GM04503 (cell line): ENCODE measurements at regions not wholly inside any gene's neighbourhood (a gene's known extent, or its start where the extent isn't known, plus 50 kb on each side); places are given as distances from the start of the nearest gene placed in this dataset.
"Not testable (repeated sequence)": the region's sequence is repeated elsewhere in the genome, so short reads cannot be mapped to it uniquely, and the experiment has no call there.

ENCODE experiments used
- DNase-seq: peaks from one replicate; pipeline ENCODE4 v3.0.0-alpha.2; 2012; ENCODE audit warnings: low read depth

- DNase-seq: no peak
Observed at GRCh38 chr10:78437998-78438906, 404.6 kb downstream of the RPS24 start.

- DNase-seq: no peak
Observed at GRCh38 chr10:78438907-78439809, 405.5 kb downstream of the RPS24 start.

GRCh38 chr10:78441010-78441409, 407.3 kb downstream of the RPS24 start:
- no peak for DNase-seq

- DNase-seq: no peak
Observed at GRCh38 chr10:78441694-78442093, 408.0 kb downstream of the RPS24 start.

GRCh38 chr10:78442836-78443550, 409.3 kb downstream of the RPS24 start:
- no peak for DNase-seq

GRCh38 chr10:78443900-78444571, 410.4 kb downstream of the RPS24 start:
- DNase-seq: no peak

GRCh38 chr10:78444741-78445140, 411.1 kb downstream of the RPS24 start:
- DNase-seq: not testable (repeated sequence)

GRCh38 chr10:78445308-78445707, 411.6 kb downstream of the RPS24 start:
- DNase-seq: no peak

GRCh38 chr10:78448470-78448869, 414.8 kb downstream of the RPS24 start:
- DNase-seq: no peak

- no peak for DNase-seq
Observed at GRCh38 chr10:78448994-78449418, 415.3 kb downstream of the RPS24 start.

GRCh38 chr10:78449554-78449953, 415.9 kb downstream of the RPS24 start:
- no peak for DNase-seq

GRCh38 chr10:78450239-78450638, 416.6 kb downstream of the RPS24 start:
- no peak for DNase-seq

- no peak for DNase-seq
Observed at GRCh38 chr10:78450807-78451485, 417.3 kb downstream of the RPS24 start.

GRCh38 chr10:78451592-78451991, 417.9 kb downstream of the RPS24 start:
- no peak for DNase-seq

GRCh38 chr10:78454123-78454645, 420.5 kb downstream of the RPS24 start:
- peak; percentile 8 for DNase-seq

GRCh38 chr10:78455236-78455635, 421.6 kb downstream of the RPS24 start:
- DNase-seq: no peak

- DNase-seq: no peak
Observed at GRCh38 chr10:78455811-78456210, 422.1 kb downstream of the RPS24 start.

- DNase-seq: no peak
Observed at GRCh38 chr10:78456649-78457400, 423.2 kb downstream of the RPS24 start.

- peak; percentile 27 for DNase-seq
Observed at GRCh38 chr10:78457804-78458482, 424.3 kb downstream of the RPS24 start.
